RWPE2 (cell line): ENCODE measurements at regions not wholly inside any gene's neighbourhood (a gene's known extent, or its start where the extent isn't known, plus 50 kb on each side); places are given as distances from the start of the nearest gene placed in this dataset.

Experiments
- ATAC-seq: fragments of 200-7000 bp; cut with Tn5 transposase; 3 replicates; pipeline ENCODE4 v1.9.1; 2021; ENCODE audit warnings: low read depth
- DNase-seq: peaks from one replicate; pipeline ENCODE4 v3.0.0-alpha.2; 2020; ENCODE audit warnings: low spot score
- H3K27ac ChIP-seq: fragments of 450-650 bp; 2 replicates; pipeline ENCODE4 v1.5.1; 2017; ENCODE audit warnings: mild to moderate bottlenecking; ENCODE audit not compliant: poor library complexity, severe bottlenecking
- H3K27me3 ChIP-seq: fragments of 250-450 bp; sonication (Bioruptor Pico); 2 replicates; pipeline ENCODE4 v1.5.1; 2021; ENCODE audit warnings: mild to moderate bottlenecking, moderate library complexity; ENCODE audit not compliant: insufficient read depth, poor library complexity, severe bottlenecking
- H3K36me3 ChIP-seq: fragments of 250-450 bp; sonication (Bioruptor Pico); 2 replicates; pipeline ENCODE4 v1.5.1; 2020; ENCODE audit warnings: low read depth, mild to moderate bottlenecking, moderate library complexity
- H3K4me1 ChIP-seq: fragments of 250-450 bp; sonication (Bioruptor Pico); 2 replicates; pipeline ENCODE4 v1.5.1; 2021; ENCODE audit warnings: mild to moderate bottlenecking, moderate library complexity; ENCODE audit not compliant: insufficient read depth, poor library complexity, severe bottlenecking
- H3K4me3 ChIP-seq: fragments of 250-450 bp; sonication (Bioruptor Pico); 2 replicates; pipeline ENCODE4 v1.5.1; 2021; ENCODE audit warnings: mild to moderate bottlenecking, moderate library complexity; ENCODE audit not compliant: severe bottlenecking
- H3K9me3 ChIP-seq: fragments of 250-450 bp; sonication (Bioruptor Pico); 2 replicates; pipeline ENCODE4 v1.5.1; 2021; ENCODE audit warnings: mild to moderate bottlenecking, moderate library complexity; ENCODE audit not compliant: severe bottlenecking
- TF ChIP-seq, protein P1 (sequence below): fragments of 450-650 bp; IDR thresholded peaks from one replicate; pipeline ENCODE4 v1.5.1; 2017; ENCODE audit warnings: mild to moderate bottlenecking, moderate library complexity; ENCODE audit not compliant: poor library complexity, severe bottlenecking

- H3K9me3 ChIP-seq: no peaks in the 10 kb centered on the region
- ATAC-seq (peak; percentile 80), DNase-seq (no peak)
- H3K4me3 ChIP-seq: no peak overlapping the region
- no peaks in the 10 kb centered on the region for H3K27me3 ChIP-seq
- peaks cover 30% of the 10 kb centered on the region for H3K4me1 ChIP-seq
- peak overlapping the region; percentile 73 for H3K27ac ChIP-seq
- TF ChIP-seq, protein P1, sequence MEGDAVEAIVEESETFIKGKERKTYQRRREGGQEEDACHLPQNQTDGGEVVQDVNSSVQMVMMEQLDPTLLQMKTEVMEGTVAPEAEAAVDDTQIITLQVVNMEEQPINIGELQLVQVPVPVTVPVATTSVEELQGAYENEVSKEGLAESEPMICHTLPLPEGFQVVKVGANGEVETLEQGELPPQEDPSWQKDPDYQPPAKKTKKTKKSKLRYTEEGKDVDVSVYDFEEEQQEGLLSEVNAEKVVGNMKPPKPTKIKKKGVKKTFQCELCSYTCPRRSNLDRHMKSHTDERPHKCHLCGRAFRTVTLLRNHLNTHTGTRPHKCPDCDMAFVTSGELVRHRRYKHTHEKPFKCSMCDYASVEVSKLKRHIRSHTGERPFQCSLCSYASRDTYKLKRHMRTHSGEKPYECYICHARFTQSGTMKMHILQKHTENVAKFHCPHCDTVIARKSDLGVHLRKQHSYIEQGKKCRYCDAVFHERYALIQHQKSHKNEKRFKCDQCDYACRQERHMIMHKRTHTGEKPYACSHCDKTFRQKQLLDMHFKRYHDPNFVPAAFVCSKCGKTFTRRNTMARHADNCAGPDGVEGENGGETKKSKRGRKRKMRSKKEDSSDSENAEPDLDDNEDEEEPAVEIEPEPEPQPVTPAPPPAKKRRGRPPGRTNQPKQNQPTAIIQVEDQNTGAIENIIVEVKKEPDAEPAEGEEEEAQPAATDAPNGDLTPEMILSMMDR: no peak
- no peaks in the 10 kb centered on the region for H3K36me3 ChIP-seq
Measured at GRCh38 chr6:88368071-88368787, 202.1 kb upstream of the CNR1 start.

DNA sequence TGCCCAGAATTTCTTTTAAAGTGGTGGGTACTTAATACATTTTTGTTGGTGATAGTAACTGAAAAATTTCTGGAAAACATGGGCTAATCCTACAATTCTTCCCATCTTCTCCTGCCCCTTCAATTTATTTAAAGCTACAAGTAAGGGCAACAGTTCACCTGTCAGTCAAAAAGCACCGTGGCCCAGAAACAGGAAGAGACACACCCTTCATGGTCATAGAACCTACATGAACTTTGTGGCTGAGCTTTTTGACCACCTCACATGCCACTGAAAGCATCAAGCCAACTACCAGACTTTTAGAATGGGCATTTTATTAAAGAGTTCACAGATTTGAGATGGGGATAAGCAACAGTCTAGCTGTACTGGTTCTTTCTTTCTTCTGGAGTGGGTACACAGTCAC, 201.1 kb upstream of the CNR1 start:
- TF ChIP-seq, protein P1: no peak
- Histone ChIP-seq H3K4me3 (no peak overlapping the region), H3K4me1 (peaks cover 30% of the 10 kb centered on the region), H3K9me3 (no peaks in the 10 kb centered on the region), H3K27me3 (no peaks in the 10 kb centered on the region), H3K36me3 (no peaks in the 10 kb centered on the region), H3K27ac (peak overlapping the region; percentile 73)
- no peak for DNase-seq
- ATAC-seq: no peak

DNA sequence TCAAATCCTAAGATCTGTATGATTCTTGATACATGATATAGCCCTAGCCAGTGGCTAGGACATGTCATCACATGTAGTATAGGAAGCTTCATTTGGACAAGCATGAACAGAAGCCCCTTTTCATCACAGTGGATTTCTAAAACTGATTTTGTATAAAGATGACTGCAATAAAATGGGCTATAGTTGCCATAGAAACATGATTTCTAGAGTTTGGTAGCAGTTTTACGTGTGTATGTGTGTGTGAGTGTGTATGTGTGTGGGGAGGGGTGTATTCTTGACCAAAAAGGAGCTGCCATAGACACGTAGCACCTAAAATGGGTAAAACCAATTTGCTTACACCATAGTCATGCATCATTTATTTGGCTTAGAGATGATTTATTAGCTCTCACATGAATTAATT, 200.5 kb upstream of the CNR1 start:
- Histone ChIP-seq H3K27me3 (no peaks in the 10 kb centered on the region), H3K4me1 (peaks cover 30% of the 10 kb centered on the region), H3K36me3 (no peaks in the 10 kb centered on the region), H3K9me3 (no peaks in the 10 kb centered on the region), H3K4me3 (no peak overlapping the region), H3K27ac (peak overlapping the region; percentile 73)
- TF ChIP-seq, protein P1: no peak
- DNase-seq (no peak), ATAC-seq (no peak)

- Histone ChIP-seq H3K27ac (peak overlapping the region; percentile 8), H3K4me1 (peaks cover 35% of the 10 kb centered on the region), H3K4me3 (no peak overlapping the region), H3K36me3 (no peaks in the 10 kb centered on the region), H3K27me3 (no peaks in the 10 kb centered on the region), H3K9me3 (no peaks in the 10 kb centered on the region)
- TF ChIP-seq, protein P1: no peak
- no peak for ATAC-seq
- DNase-seq: no peak
Measured at GRCh38 chr6:88365656-88366055, 199.5 kb upstream of the CNR1 start.

DNA sequence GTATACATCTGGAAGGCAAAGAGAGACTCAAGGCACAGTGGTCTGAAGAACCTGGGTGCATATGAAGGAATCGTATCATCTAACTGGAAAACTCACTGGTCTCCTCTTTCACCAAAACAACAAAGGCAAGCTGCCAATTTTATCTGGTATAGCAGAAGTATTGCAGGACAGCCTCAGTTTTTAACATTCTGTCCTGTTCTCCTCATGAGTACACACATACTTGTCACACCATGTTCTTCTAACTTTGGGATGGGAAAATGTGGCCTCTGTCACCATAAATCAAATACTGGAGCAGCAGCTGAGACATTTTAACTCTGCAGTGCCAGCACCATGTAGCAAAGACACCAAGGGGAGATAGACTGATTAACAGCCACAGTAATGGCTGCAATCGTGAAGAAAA, 199.1 kb upstream of the CNR1 start:
- no peak for DNase-seq
- TF ChIP-seq, protein P1: no peak
- Histone ChIP-seq H3K27ac (peak overlapping the region; percentile 8), H3K4me3 (no peak overlapping the region), H3K36me3 (no peaks in the 10 kb centered on the region), H3K27me3 (no peaks in the 10 kb centered on the region), H3K4me1 (peaks cover 39% of the 10 kb centered on the region), H3K9me3 (no peaks in the 10 kb centered on the region)
- no peak for ATAC-seq
